Astrocyte (in vitro differentiated cells and primary cell): ENCODE measurements at regions not wholly inside any gene's neighbourhood (a gene's known extent, or its start where the extent isn't known, plus 50 kb on each side); places are given as distances from the start of the nearest gene placed in this dataset.

ENCODE experiments used
- DNase-seq: peaks from one replicate; pipeline ENCODE4 v3.0.0-alpha.2; 2010; ENCODE audit warnings: low read depth
- FAIRE-seq: peaks from 2 replicates; lab custom pipeline; 2011; peaks lifted over from hg19 to GRCh38; lab: Jason Lieb, UNC
- H2AFZ ChIP-seq: 2 replicates; pipeline ENCODE4 v1.6.0; 2012; ENCODE audit warnings: low read depth, low read length, inconsistent platforms
- H3K27ac ChIP-seq: 2 replicates; pipeline ENCODE4 v1.5.1; 2011; ENCODE audit warnings: low read depth, low read length, inconsistent platforms
- H3K27me3 ChIP-seq: 2 replicates; pipeline ENCODE4 v1.6.0; 2011; ENCODE audit warnings: low read length, inconsistent platforms; ENCODE audit not compliant: insufficient read depth
- H3K36me3 ChIP-seq: 2 replicates; pipeline ENCODE4 v1.5.1; 2011; ENCODE audit warnings: low read length, inconsistent platforms; ENCODE audit not compliant: insufficient read depth
- H3K4me1 ChIP-seq: 2 replicates; pipeline ENCODE4 v1.5.1; 2011; ENCODE audit warnings: low read length, inconsistent platforms; ENCODE audit not compliant: insufficient read depth
- H3K4me2 ChIP-seq: 2 replicates; pipeline ENCODE4 v1.6.0; 2012; ENCODE audit warnings: low read length, inconsistent platforms
- H3K4me3 ChIP-seq: 2 replicates; pipeline ENCODE4 v1.5.1; 2011; ENCODE audit warnings: low read depth, mild to moderate bottlenecking, low read length, inconsistent platforms; ENCODE audit not compliant: insufficient read depth
- H3K79me2 ChIP-seq: 2 replicates; pipeline ENCODE4 v1.6.0; 2012; ENCODE audit warnings: mild to moderate bottlenecking, low read length, inconsistent platforms; ENCODE audit not compliant: insufficient read depth
- H3K9ac ChIP-seq: 2 replicates; pipeline ENCODE4 v1.6.0; 2012; ENCODE audit warnings: mild to moderate bottlenecking, low read length, inconsistent platforms
- H3K9me3 ChIP-seq: 2 replicates; pipeline ENCODE4 v1.5.1; 2012; ENCODE audit warnings: low read depth, mild to moderate bottlenecking, low read length, inconsistent platforms; ENCODE audit not compliant: insufficient read depth
- H4K20me1 ChIP-seq: 2 replicates; pipeline ENCODE4 v1.6.0; 2012; ENCODE audit warnings: low read length, inconsistent platforms; ENCODE audit not compliant: insufficient read depth
- H3K27ac Mint-ChIP-seq: one replicate; pipeline ENCODE4 v1.8.0; 2021; ENCODE audit warnings: mild to moderate bottlenecking, mixed read lengths; ENCODE audit not compliant: unreplicated experiment
- H3K27me3 Mint-ChIP-seq: one replicate; pipeline ENCODE4 v1.8.0; 2021; ENCODE audit warnings: low read depth, mixed read lengths; ENCODE audit not compliant: unreplicated experiment
- H3K36me3 Mint-ChIP-seq: one replicate; pipeline ENCODE4 v1.8.0; 2021; ENCODE audit warnings: low read depth, mixed read lengths; ENCODE audit not compliant: unreplicated experiment
- H3K4me1 Mint-ChIP-seq: one replicate; pipeline ENCODE4 v1.8.0; 2021; ENCODE audit warnings: low read depth, mixed read lengths; ENCODE audit not compliant: unreplicated experiment
- H3K4me3 Mint-ChIP-seq: one replicate; pipeline ENCODE4 v1.8.0; 2021; ENCODE audit warnings: mild to moderate bottlenecking, moderate library complexity, mixed read lengths; ENCODE audit not compliant: unreplicated experiment
- H3K9me3 Mint-ChIP-seq: one replicate; pipeline ENCODE4 v1.8.0; 2021; ENCODE audit warnings: mild to moderate bottlenecking, mixed read lengths; ENCODE audit not compliant: unreplicated experiment
- EZH2 ChIP-seq: IDR thresholded peaks from 2 replicates; pipeline ENCODE4 v1.6.1; 2012; ENCODE audit warnings: mild to moderate bottlenecking, low read length, inconsistent platforms; ENCODE audit not compliant: insufficient read depth
- TF ChIP-seq, protein P1 (sequence below): IDR thresholded peaks from 2 replicates; pipeline ENCODE4 v1.5.1; 2011; ENCODE audit warnings: low read depth, mild to moderate bottlenecking, inconsistent platforms, low read length, moderate library complexity; ENCODE audit not compliant: insufficient read depth

DNA sequence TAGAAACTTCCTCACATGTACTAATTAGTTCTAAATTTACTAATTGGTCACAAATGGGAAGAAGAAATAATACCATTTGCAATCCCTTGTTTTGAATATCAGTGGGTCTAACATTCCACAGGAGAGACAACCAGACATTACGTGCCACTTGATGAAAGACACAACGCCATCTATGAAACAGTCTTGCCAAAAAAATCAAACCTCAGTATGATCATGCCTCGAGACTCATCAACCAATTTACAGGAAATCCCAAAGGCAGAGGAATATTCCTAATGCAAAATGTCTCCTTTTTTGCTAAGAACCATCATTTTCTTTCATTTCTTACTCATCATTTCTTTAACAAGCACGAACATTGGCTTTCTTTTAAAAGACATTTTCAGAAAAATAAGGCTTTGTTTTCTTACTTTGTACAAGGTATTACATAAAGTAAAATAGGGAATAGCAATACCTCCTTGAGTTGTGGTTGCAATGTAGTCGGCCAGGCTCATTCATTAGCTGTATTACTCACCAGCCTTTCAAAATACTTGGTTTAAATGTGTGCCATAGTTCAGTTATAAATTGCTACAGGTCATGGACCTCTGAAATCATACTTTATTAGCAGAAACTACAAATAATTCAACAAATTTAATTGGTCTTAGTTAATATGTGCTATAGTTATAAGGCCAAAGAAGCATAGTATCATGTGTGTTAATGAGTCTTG is 436.2 kb upstream of the FLRT2 start:
- peak overlapping the region; percentile 70 for H3K27ac Mint-ChIP-seq
- Histone ChIP-seq H3K27ac (peak overlapping the region; percentile 40), H3K9ac (no peak overlapping the region), H3K36me3 (no peaks in the 10 kb centered on the region), H3K79me2 (no peaks in the 10 kb centered on the region), H3K4me2 (peak overlapping the region; percentile 11), H4K20me1 (no peaks in the 10 kb centered on the region), H3K27me3 (no peaks in the 10 kb centered on the region), H3K4me1 (no peaks in the 10 kb centered on the region), H3K4me3 (no peak overlapping the region), H3K9me3 (no peaks in the 10 kb centered on the region), H2AFZ (no peak overlapping the region)
- TF ChIP-seq, protein P1, sequence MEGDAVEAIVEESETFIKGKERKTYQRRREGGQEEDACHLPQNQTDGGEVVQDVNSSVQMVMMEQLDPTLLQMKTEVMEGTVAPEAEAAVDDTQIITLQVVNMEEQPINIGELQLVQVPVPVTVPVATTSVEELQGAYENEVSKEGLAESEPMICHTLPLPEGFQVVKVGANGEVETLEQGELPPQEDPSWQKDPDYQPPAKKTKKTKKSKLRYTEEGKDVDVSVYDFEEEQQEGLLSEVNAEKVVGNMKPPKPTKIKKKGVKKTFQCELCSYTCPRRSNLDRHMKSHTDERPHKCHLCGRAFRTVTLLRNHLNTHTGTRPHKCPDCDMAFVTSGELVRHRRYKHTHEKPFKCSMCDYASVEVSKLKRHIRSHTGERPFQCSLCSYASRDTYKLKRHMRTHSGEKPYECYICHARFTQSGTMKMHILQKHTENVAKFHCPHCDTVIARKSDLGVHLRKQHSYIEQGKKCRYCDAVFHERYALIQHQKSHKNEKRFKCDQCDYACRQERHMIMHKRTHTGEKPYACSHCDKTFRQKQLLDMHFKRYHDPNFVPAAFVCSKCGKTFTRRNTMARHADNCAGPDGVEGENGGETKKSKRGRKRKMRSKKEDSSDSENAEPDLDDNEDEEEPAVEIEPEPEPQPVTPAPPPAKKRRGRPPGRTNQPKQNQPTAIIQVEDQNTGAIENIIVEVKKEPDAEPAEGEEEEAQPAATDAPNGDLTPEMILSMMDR = no peak
- TF ChIP-seq EZH2 = no peak
- H3K4me1 Mint-ChIP-seq = peaks cover 13% of the 10 kb centered on the region
- H3K36me3 Mint-ChIP-seq = no peaks in the 10 kb centered on the region
- H3K9me3 Mint-ChIP-seq = no peaks in the 10 kb centered on the region
- H3K27me3 Mint-ChIP-seq = no peaks in the 10 kb centered on the region
- FAIRE-seq (peak; percentile 76), DNase-seq (peak; percentile 68)
- H3K4me3 Mint-ChIP-seq = no peak overlapping the region

DNA sequence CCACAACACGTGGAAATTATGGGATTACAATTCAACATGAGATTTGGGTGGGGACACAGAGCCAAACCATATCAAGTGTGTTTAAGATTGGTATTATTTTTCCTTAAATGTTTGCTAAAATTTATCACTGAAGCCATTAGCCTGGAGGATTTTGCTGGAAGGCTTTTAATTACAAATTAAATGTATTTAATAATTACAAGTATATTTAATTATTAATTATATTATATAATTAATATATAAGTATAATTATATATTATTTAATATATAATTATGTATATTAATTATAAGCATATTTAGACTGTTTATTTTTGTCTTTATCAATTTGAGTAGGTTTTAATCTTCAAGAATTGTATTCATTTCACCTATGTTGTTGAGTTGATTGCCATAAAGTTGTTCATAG is 427.4 kb upstream of the FLRT2 start:
- Mint-ChIP-seq H3K27ac (no peak overlapping the region), H3K4me1 (no peaks in the 10 kb centered on the region), H3K4me3 (no peak overlapping the region), H3K36me3 (no peaks in the 10 kb centered on the region), H3K9me3 (no peaks in the 10 kb centered on the region), H3K27me3 (no peaks in the 10 kb centered on the region)
- Histone ChIP-seq H3K4me3 (no peak overlapping the region), H3K4me1 (no peaks in the 10 kb centered on the region), H3K27ac (no peak overlapping the region), H3K4me2 (no peak overlapping the region), H4K20me1 (no peaks in the 10 kb centered on the region), H3K27me3 (no peaks in the 10 kb centered on the region), H3K36me3 (no peaks in the 10 kb centered on the region), H3K9ac (no peak overlapping the region), H3K9me3 (no peaks in the 10 kb centered on the region), H2AFZ (no peak overlapping the region), H3K79me2 (no peaks in the 10 kb centered on the region)
- no peak for DNase-seq
- FAIRE-seq = no peak
- TF ChIP-seq, protein P1 = no peak
- TF ChIP-seq EZH2 = no peak

DNA sequence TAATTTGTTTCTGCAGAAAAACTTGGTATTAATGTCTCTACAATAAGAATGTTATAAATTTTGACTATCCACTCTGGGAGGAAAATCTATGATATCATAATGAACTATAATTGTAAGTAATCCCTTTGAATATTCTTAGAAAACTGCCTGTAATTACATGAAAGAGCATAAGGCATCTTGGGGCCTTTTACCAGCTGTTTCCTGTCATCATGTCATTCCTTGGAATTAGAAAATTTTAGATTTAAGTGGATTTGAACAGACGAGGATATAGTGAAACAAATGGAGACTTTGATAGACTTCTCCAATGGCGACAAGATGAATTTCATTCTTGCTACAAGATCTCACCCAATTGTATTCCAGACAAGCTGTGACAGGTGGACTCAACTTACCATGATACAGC is 423.4 kb upstream of the FLRT2 start:
- Mint-ChIP-seq H3K27me3 (no peaks in the 10 kb centered on the region), H3K4me3 (no peak overlapping the region), H3K36me3 (no peaks in the 10 kb centered on the region), H3K27ac (no peak overlapping the region), H3K4me1 (no peaks in the 10 kb centered on the region), H3K9me3 (no peaks in the 10 kb centered on the region)
- TF ChIP-seq, protein P1 = no peak
- TF ChIP-seq EZH2 = no peak
- Histone ChIP-seq H3K79me2 (no peaks in the 10 kb centered on the region), H3K36me3 (no peaks in the 10 kb centered on the region), H3K4me2 (no peak overlapping the region), H3K27me3 (no peaks in the 10 kb centered on the region), H3K27ac (no peak overlapping the region), H3K9me3 (peaks cover 3% of the 10 kb centered on the region), H4K20me1 (no peaks in the 10 kb centered on the region), H3K4me3 (no peak overlapping the region), H3K9ac (no peak overlapping the region), H3K4me1 (no peaks in the 10 kb centered on the region), H2AFZ (no peak overlapping the region)
- no peak for DNase-seq
- no peak for FAIRE-seq
